Esophagus muscularis mucosa (tissue), 4 donors: ENCODE measurements at regions not wholly inside any gene's neighbourhood (a gene's known extent, or its start where the extent isn't known, plus 50 kb on each side); places are given as distances from the start of the nearest gene placed in this dataset.

Source experiments
- DNase-seq: peaks from one replicate; pipeline ENCODE4 v3.0.0-alpha.2; 2017; ENCODE audit errors: extremely low spot score
- H3K27ac ChIP-seq, 4 donors: fragments of 200-600 bp; sonication (generic); replicated peaks in 1 of 4; 1 replicate in 3 of 4; 2 replicates in 1 of 4; pipeline ENCODE4 v1.5.1; 2016 to 2019; ENCODE audit warnings: mild to moderate bottlenecking in 1 of 4
- H3K27me3 ChIP-seq, 4 donors: fragments of 200-600 bp; sonication (generic); one replicate each; pipeline versions ENCODE4 v1.5.1 to v1.6.0; 2016 to 2019
- H3K36me3 ChIP-seq, 4 donors: fragments of 200-600 bp; sonication (generic); one replicate each; pipeline ENCODE4 v1.5.1; 2016 to 2019
- H3K4me1 ChIP-seq, 4 donors: fragments of 200-600 bp; sonication (generic); one replicate each; pipeline ENCODE4 v1.5.1; 2016 to 2019
- H3K4me3 ChIP-seq, 4 donors: fragments of 200-600 bp; sonication (generic); 1 replicate in 2 of 4; 2 replicates in 2 of 4; pipeline ENCODE4 v1.5.1; 2016 to 2019; ENCODE audit warnings: mild to moderate bottlenecking in 4 of 4, moderate library complexity in 1 of 4
- H3K9me3 ChIP-seq, 4 donors: fragments of 200-600 bp; sonication (generic); 1 replicate in 3 of 4; 2 replicates in 1 of 4; pipeline ENCODE4 v1.5.1; 2016 to 2019
- EP300 ChIP-seq: sonication (generic); formaldehyde crosslinking; IDR thresholded peaks from one replicate; pipeline ENCODE4 v1.6.1; 2017; ENCODE audit warnings: antibody characterized with exemption
- POLR2A ChIP-seq: fragments of 450-650 bp; IDR thresholded peaks from one replicate; pipeline ENCODE4 v1.6.1; 2017; ENCODE audit warnings: antibody characterized with exemption, moderate library complexity, mild to moderate bottlenecking, low read depth
- POLR2AphosphoS5 ChIP-seq, 2 donors: sonication (generic); formaldehyde crosslinking; IDR thresholded peaks; one replicate each; pipeline ENCODE4 v1.6.1; 2017; ENCODE audit warnings: antibody characterized with exemption in 2 of 2
- WGBS: methylation state at CpG from one replicate; pipeline ENCODE4 v1.1.5; 2018; 5-methylcytosine and 5-hydroxymethylcytosine counted together
- intact Hi-C: fragments of 100-400 bp; cut with DNase I; formaldehyde crosslinking; loops from one replicate; pipeline ENCODE4 v1.15.1; 2023
- TF ChIP-seq, protein P1 (sequence below), 3 experiments: fragments of 200-600 bp in 2 of 3; fragments of 450-650 bp in 1 of 3; sonication (generic) in 2 of 3; IDR thresholded peaks; one replicate each; pipeline ENCODE4 v1.5.1; 2017 to 2019; ENCODE audit warnings: antibody characterized with exemption in 3 of 3, mild to moderate bottlenecking in 2 of 3, moderate library complexity in 1 of 3

DNA sequence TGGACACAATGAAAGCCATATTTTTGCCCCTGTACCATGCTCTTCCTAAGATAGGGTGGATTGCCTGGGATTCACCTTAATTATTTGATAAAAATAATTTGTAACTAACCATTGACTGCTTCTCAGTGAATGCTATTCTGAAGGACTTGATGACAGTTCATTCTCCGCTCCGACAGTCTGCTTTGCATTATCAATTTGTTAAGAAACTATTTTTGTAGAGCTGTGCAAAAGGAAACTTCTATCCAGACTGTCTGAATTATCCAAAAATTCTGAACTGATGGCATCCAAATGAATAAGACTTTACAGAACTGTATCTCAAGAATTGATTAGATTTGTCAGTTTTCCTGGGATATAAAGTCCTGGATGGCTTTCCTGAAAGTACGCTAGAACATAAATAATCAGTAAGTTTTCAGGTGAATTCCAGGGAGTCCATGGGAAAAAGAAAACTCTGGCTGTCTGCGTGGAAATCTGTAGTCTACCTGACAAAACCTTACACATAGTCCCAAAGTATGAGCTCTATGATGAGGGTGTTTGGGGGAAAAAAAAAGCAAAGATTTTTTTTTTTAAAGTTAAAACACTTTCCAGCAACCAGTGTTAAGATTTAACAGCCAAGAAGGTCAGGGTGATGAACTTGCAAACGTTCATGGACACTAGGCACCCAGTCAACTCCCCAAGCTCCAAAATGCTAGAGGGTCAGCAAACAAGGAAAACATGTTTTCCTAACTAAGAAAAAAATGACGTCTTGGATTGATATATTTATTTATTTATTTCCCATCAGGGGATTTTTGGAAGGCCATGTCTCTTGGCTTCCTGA is 291.1 kb upstream of the TBX3 start:
- H3K27ac ChIP-seq, result no peak overlapping the region
- DNase-seq, result no peak

DNA sequence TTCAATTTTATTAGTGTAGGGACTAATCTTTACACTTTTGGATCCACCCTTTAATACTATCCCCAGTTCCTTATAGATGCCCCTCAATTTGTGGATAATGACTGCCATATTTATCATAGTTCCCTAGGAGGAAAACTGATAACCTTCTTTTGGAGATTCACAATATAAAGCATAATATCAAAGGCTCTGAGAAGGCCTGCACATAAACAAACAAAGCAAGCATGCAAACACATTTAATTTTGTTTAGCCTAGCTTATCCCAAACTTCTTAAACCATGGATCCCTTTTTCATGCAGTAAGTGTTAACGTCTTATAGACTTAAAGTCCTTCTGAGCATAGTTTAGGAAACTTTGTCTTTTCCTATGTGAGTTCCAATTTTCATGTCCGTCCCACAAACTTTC is 290.4 kb upstream of the TBX3 start:
- Histone ChIP-seq H3K4me1 (no peaks in the 10 kb centered on the region), H3K36me3 (no peaks in the 10 kb centered on the region), H3K4me3 (no peak overlapping the region), H3K27ac (no peak overlapping the region), H3K27me3 (no peaks in the 10 kb centered on the region), H3K9me3 (no peaks in the 10 kb centered on the region)
- WGBS, result 86% methylated on average over 2 of the region's 2 CpGs
- TF ChIP-seq, protein P1, sequence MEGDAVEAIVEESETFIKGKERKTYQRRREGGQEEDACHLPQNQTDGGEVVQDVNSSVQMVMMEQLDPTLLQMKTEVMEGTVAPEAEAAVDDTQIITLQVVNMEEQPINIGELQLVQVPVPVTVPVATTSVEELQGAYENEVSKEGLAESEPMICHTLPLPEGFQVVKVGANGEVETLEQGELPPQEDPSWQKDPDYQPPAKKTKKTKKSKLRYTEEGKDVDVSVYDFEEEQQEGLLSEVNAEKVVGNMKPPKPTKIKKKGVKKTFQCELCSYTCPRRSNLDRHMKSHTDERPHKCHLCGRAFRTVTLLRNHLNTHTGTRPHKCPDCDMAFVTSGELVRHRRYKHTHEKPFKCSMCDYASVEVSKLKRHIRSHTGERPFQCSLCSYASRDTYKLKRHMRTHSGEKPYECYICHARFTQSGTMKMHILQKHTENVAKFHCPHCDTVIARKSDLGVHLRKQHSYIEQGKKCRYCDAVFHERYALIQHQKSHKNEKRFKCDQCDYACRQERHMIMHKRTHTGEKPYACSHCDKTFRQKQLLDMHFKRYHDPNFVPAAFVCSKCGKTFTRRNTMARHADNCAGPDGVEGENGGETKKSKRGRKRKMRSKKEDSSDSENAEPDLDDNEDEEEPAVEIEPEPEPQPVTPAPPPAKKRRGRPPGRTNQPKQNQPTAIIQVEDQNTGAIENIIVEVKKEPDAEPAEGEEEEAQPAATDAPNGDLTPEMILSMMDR (IDR thresholded peaks at IDR 0.05), result no peak
- TF ChIP-seq POLR2AphosphoS5 (IDR thresholded peaks at IDR 0.05), result no peak
- intact Hi-C loops, result no loop called here
- DNase-seq, result no peak

More for the DNA sequence above, 291.1 kb upstream of the TBX3 start:
- Histone ChIP-seq H3K9me3 (no peaks in the 10 kb centered on the region), H3K27me3 (no peaks in the 10 kb centered on the region), H3K4me3 (no peak overlapping the region), H3K36me3 (no peaks in the 10 kb centered on the region), H3K4me1 (no peaks in the 10 kb centered on the region)
- 64% methylated on average over 6 of the region's 6 CpGs for WGBS
- TF ChIP-seq POLR2AphosphoS5 (IDR thresholded peaks at IDR 0.05), result no peak
- TF ChIP-seq, protein P1 (IDR thresholded peaks at IDR 0.05), result no peak
- no peak for TF ChIP-seq EP300
- intact Hi-C loops, result no loop called here

DNA sequence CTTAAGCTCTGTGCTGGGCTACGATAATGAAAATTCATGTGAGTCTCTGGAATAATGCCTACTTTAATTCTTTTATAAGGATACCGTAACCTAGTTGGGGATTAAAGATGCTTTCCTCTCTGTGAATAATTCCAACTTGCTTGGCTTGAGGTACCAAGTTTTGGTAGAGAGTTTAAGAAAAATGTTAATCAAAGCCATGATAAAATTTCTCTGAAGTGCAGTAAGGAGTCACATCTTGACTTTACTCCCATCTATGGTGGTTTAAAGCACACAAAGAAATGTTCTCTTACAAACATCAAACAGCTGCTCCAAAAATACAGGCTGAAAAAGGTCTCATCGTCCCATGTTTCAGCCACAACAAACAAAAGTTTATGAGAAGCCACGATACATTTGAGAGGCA is 284.8 kb upstream of the TBX3 start:
- TF ChIP-seq, protein P1 (IDR thresholded peaks at IDR 0.05), result no peak
- TF ChIP-seq POLR2A, result no peak
- TF ChIP-seq EP300, result no peak
- TF ChIP-seq POLR2AphosphoS5 (IDR thresholded peaks at IDR 0.05), result no peak
- Histone ChIP-seq H3K27ac (no peak overlapping the region), H3K36me3 (no peaks in the 10 kb centered on the region), H3K27me3 (no peaks in the 10 kb centered on the region), H3K4me3 (no peak overlapping the region), H3K9me3 (no peaks in the 10 kb centered on the region), H3K4me1 (no peaks in the 10 kb centered on the region)
- intact Hi-C loops, result no loop called here
- DNase-seq, result no peak
- 73% methylated on average over 4 of the region's 4 CpGs for WGBS

DNA sequence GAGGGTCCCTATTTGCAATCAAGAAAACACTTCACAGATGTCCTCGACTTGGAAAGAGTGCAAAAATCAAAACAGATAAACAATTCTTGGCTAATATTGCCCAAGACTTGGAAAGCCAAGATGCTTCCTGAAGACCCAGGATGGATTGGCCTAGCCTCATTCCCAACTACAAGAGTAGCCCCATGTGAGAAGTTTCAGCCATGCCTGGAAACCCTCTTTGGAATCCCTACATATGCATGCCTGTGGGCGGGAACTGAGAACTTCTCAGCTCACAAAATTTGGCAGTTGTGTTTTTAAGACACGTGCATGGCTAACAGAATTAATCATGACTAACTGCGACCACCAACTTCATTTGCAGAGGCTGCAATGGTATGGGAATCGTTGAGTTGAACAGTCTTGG is 283.2 kb upstream of the TBX3 start:
- WGBS, result 81% methylated on average over 5 of the region's 5 CpGs
- intact Hi-C loops, result no loop called here

More for the DNA sequence above, 283.2 kb upstream of the TBX3 start:
- Histone ChIP-seq H3K4me3 (no peak overlapping the region), H3K4me1 (no peaks in the 10 kb centered on the region), H3K27me3 (no peaks in the 10 kb centered on the region), H3K9me3 (no peaks in the 10 kb centered on the region), H3K27ac (no peak overlapping the region), H3K36me3 (no peaks in the 10 kb centered on the region)
- no peak for DNase-seq
- TF ChIP-seq POLR2A, result no peak
- no peak for TF ChIP-seq POLR2AphosphoS5 (IDR thresholded peaks at IDR 0.05)
- no peak for TF ChIP-seq EP300
- TF ChIP-seq, protein P1 (IDR thresholded peaks at IDR 0.05), result no peak
